ENCODE measurements at regions not wholly inside any gene's neighbourhood (a gene's known extent, or its start where the extent isn't known, plus 50 kb on each side); places are given as distances from the start of the nearest gene placed in this dataset.

DNA sequence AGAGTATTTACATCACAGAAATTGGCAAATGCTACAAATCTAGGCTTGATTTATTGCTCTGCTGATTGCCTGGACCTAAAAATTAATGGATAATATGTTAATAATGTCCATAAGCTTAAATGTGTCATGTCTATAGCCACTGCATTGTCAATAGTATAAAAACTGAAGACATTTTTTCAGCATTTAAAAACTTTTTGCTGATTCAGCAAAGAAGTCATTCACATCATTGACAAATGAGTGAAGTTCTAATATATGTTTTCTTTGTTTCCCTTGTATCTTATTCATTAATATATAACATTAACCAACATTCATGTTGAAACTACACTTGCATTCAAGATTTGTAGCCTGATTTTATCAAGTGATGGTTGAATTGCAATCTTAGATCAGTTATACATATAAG, 214.7 kb upstream of the XYLT1 start:
- no peak for TF ChIP-seq EP300 (IDR thresholded peaks at IDR 0.05)
- no peak for TF ChIP-seq POLR2A (IDR thresholded peaks at IDR 0.05)
- TF ChIP-seq POLR2AphosphoS5 (IDR thresholded peaks at IDR 0.05): no peak
- TF ChIP-seq CTCF (IDR thresholded peaks at IDR 0.05): no peak
- no peak for ATAC-seq

GRCh38 chr16:17683281-17683680, 212.5 kb upstream of the XYLT1 start:
- H3K27ac ChIP-seq: no peak overlapping the region
- WGBS, 2 donors (ENCODE audit: low coverage in 1 of 2): 46 to 52% methylated on average over 3 of the region's 3 CpGs
- ATAC-seq: no peak
- peaks cover 0 to 7% (median 0%) of the 10 kb centered on the region in 3 donors for H3K9me3 ChIP-seq
- H3K4me1 ChIP-seq: peaks cover 0 to 17% (median 0%) of the 10 kb centered on the region in 3 donors
- H3K36me3 ChIP-seq: no peaks in the 10 kb centered on the region
- TF ChIP-seq POLR2AphosphoS5 (IDR thresholded peaks at IDR 0.05) (no peak), CTCF (IDR thresholded peaks at IDR 0.05) (no peak), EP300 (IDR thresholded peaks at IDR 0.05) (no peak), POLR2A (IDR thresholded peaks at IDR 0.05) (no peak)
- H3K27me3 ChIP-seq: no peaks in the 10 kb centered on the region
- H3K4me3 ChIP-seq: no peak overlapping the region

More for the DNA sequence above, 214.7 kb upstream of the XYLT1 start:
- Histone ChIP-seq H3K27ac (no peak overlapping the region), H3K4me3 (no peak overlapping the region), H3K9me3 (no peaks in the 10 kb centered on the region), H3K4me1 (peaks cover 0 to 17% (median 0%) of the 10 kb centered on the region in 3 donors), H3K27me3 (no peaks in the 10 kb centered on the region), H3K36me3 (no peaks in the 10 kb centered on the region)

DNA sequence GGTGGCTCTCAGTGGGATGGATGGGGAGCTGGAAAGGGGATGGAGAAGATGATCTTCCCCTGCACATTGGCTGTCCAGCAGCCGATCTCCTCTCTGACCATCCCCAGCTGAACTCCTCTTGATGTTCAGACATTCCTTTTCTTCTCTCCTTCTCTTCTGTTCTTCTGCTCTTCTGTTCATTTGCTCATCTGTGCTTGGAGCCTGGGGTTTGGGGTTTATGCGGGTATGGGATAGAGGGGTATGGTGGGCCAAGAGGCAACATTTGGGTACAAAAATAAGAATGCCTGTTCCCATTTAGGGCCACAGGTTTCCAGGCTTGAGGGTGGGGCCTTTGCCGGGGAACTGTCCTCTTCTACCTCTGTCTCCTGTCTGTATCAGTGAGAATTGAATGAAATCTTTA, 205.4 kb upstream of the XYLT1 start:
- H3K4me3 ChIP-seq: no peak overlapping the region
- no peaks in the 10 kb centered on the region for H3K4me1 ChIP-seq
- H3K27ac ChIP-seq: no peak overlapping the region
- H3K9me3 ChIP-seq: peaks cover 0 to 7% (median 0%) of the 10 kb centered on the region in 3 donors
- no peaks in the 10 kb centered on the region for H3K36me3 ChIP-seq
- WGBS, 2 donors (ENCODE audit: low coverage in 1 of 2): 83 to 89% methylated on average over 2 to 3 of the region's 3 CpGs
- no peak for ATAC-seq
- TF ChIP-seq EP300 (IDR thresholded peaks at IDR 0.05) (no peak), POLR2AphosphoS5 (IDR thresholded peaks at IDR 0.05) (no peak), CTCF (IDR thresholded peaks at IDR 0.05) (no peak), POLR2A (IDR thresholded peaks at IDR 0.05) (no peak)
- no peaks in the 10 kb centered on the region for H3K27me3 ChIP-seq

DNA sequence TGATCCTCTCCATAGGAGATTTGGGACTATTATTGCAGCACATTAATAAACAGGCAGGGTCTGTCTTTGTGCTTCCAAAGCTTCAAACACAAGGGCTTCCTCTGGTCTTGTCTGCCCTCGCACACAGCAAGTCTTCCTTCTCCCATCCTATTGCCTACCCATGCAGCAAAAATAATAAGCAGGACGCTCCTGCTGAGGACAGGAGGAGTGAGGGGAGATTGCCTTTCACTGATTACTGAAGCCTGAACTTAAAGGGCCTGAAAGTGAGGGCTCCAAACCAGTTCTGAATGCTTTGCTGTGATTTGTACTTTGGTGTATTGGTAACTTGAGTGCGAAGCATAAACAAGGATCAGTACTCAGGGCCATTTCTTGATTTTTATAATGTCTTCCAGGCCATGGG, 197.6 kb upstream of the XYLT1 start:
- Histone ChIP-seq H3K27ac (no peak overlapping the region), H3K4me1 (no peaks in the 10 kb centered on the region), H3K9me3 (no peaks in the 10 kb centered on the region), H3K36me3 (no peaks in the 10 kb centered on the region), H3K4me3 (no peak overlapping the region), H3K27me3 (no peaks in the 10 kb centered on the region)
- no peak for ATAC-seq
- WGBS, 2 donors (ENCODE audit: low coverage in 1 of 2): 80% methylated on average over 3 of the region's 3 CpGs; no CpG with 5 or more reads in 1 of the 2 donors
- TF ChIP-seq CTCF (IDR thresholded peaks at IDR 0.05) (no peak), EP300 (IDR thresholded peaks at IDR 0.05) (no peak)

DNA sequence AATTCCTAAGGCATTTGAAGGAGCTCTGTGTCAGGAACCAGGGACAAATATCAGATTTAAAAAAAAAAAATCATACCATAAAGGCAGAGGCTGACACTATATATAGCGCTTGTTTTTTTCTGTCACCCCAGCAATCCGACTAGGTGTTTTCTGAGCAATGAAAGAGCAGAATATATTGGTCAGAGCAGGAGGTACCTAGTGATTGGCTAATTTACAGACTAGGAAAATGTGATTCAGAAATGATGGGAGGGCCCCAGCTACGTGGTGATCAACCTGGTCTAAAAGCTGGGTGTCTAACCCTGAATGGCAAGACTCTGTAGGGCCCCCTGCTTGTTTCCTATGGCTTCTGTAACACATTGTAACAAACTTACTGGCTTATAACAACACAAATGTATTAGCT, 195.5 kb upstream of the XYLT1 start:
- H3K27ac ChIP-seq: no peak overlapping the region
- no peaks in the 10 kb centered on the region for H3K27me3 ChIP-seq
- no peak overlapping the region for H3K4me3 ChIP-seq
- TF ChIP-seq POLR2AphosphoS5 (IDR thresholded peaks at IDR 0.05) (no peak), POLR2A (IDR thresholded peaks at IDR 0.05) (no peak), CTCF (IDR thresholded peaks at IDR 0.05) (no peak), EP300 (IDR thresholded peaks at IDR 0.05) (no peak)
- no peaks in the 10 kb centered on the region for H3K36me3 ChIP-seq
- no peaks in the 10 kb centered on the region for H3K4me1 ChIP-seq
- no peaks in the 10 kb centered on the region for H3K9me3 ChIP-seq
- ATAC-seq: no peak
- 76 to 90% methylated on average over 3 of the region's 3 CpGs for WGBS, 2 donors (ENCODE audit: low coverage in 1 of 2)

Data from gastroesophageal sphincter (tissue), 4 donors.